ENCODE measurements at regions not wholly inside any gene's neighbourhood (a gene's known extent, or its start where the extent isn't known, plus 50 kb on each side); places are given as distances from the start of the nearest gene placed in this dataset.

DNA sequence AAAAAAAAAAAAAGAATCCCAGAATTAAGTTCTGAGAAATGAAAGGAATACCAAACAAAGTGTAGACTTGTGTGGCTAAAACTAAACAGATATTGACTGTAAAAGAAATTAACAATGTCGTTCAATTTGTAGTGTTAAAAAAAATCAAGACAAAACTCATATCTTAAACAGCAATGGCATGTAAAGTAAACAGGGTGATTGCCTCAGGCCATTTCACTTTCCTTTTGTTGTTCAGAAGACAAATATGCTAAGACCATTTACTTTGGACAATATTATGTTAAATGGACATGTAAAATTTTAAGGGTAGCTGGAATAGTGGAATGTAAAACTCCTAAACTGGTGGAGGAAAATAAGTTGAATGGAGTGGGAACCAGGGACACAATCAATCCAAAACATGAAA is 139.1 kb downstream of the RTP4 start:
- TF ChIP-seq, protein P1, sequence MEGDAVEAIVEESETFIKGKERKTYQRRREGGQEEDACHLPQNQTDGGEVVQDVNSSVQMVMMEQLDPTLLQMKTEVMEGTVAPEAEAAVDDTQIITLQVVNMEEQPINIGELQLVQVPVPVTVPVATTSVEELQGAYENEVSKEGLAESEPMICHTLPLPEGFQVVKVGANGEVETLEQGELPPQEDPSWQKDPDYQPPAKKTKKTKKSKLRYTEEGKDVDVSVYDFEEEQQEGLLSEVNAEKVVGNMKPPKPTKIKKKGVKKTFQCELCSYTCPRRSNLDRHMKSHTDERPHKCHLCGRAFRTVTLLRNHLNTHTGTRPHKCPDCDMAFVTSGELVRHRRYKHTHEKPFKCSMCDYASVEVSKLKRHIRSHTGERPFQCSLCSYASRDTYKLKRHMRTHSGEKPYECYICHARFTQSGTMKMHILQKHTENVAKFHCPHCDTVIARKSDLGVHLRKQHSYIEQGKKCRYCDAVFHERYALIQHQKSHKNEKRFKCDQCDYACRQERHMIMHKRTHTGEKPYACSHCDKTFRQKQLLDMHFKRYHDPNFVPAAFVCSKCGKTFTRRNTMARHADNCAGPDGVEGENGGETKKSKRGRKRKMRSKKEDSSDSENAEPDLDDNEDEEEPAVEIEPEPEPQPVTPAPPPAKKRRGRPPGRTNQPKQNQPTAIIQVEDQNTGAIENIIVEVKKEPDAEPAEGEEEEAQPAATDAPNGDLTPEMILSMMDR (IDR thresholded peaks at IDR 0.05; ENCODE audit: low read depth, low read length, poor library complexity, severe bottlenecking): no peak
- TF ChIP-seq EZH2phosphoT487 (IDR thresholded peaks at IDR 0.05; ENCODE audit: borderline replicate concordance, low read length): no peak
- Histone ChIP-seq H3K9me2 (replicated peaks; ENCODE audit: control insufficient read depth, low read length) (no peaks in the 10 kb centered on the region), H3K4me1 (ENCODE audit: control insufficient read depth, low read length) (no peaks in the 10 kb centered on the region), H3K4me3 (ENCODE audit: low read length) (no peak overlapping the region), H3K27ac (ENCODE audit: low read depth, low read length) (no peak overlapping the region), H3K27me3 (ENCODE audit: control insufficient read depth, low read length) (no peaks in the 10 kb centered on the region), H3K79me2 (ENCODE audit: control insufficient read depth, low read length) (no peaks in the 10 kb centered on the region), H3K4me2 (ENCODE audit: low read length) (no peak overlapping the region), H3K9me3 (ENCODE audit: control insufficient read depth, insufficient read depth, low read length) (no peaks in the 10 kb centered on the region), H4K20me1 (ENCODE audit: control insufficient read depth, insufficient read depth, low read depth, low read length) (no peaks in the 10 kb centered on the region), H3K36me3 (ENCODE audit: control insufficient read depth, low read length) (no peaks in the 10 kb centered on the region), H3F3A (ENCODE audit: control insufficient read depth, insufficient read depth) (no peaks in the 10 kb centered on the region)

DNA sequence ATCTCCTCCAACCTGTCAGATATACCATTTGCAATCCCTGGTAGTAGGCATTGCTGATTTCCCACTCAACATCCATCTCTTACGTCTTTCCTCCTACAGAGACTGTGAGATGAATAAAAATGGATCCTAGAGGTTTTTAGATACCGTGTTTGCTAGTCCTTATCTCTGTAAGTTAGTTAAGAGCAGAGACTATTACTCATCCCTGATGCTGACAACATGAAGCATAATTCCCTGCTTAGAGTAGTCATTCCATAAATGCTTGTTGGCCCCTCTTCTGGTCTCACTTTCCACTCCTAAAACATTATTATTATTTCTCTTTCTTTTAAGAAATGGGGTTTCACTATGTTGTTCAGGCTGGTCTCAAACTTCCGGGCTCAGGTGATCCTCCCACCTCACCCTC is 136.2 kb downstream of the RTP4 start:
- H3K9me3 ChIP-seq (ENCODE audit: control insufficient read depth, insufficient read depth, low read length): no peaks in the 10 kb centered on the region
- H3F3A ChIP-seq (ENCODE audit: control insufficient read depth, insufficient read depth): no peaks in the 10 kb centered on the region
- H3K4me2 ChIP-seq (ENCODE audit: low read length): no peak overlapping the region
- no peak overlapping the region for H3K27ac ChIP-seq (ENCODE audit: low read depth, low read length)
- H3K9me2 ChIP-seq (replicated peaks; ENCODE audit: control insufficient read depth, low read length): no peaks in the 10 kb centered on the region
- no peaks in the 10 kb centered on the region for H3K79me2 ChIP-seq (ENCODE audit: control insufficient read depth, low read length)
- H3K36me3 ChIP-seq (ENCODE audit: control insufficient read depth, low read length): no peaks in the 10 kb centered on the region
- no peaks in the 10 kb centered on the region for H3K27me3 ChIP-seq (ENCODE audit: control insufficient read depth, low read length)
- H4K20me1 ChIP-seq (ENCODE audit: control insufficient read depth, insufficient read depth, low read depth, low read length): no peaks in the 10 kb centered on the region
- TF ChIP-seq EZH2phosphoT487 (IDR thresholded peaks at IDR 0.05; ENCODE audit: borderline replicate concordance, low read length): no peak
- TF ChIP-seq, protein P1 (IDR thresholded peaks at IDR 0.05; ENCODE audit: low read depth, low read length, poor library complexity, severe bottlenecking): no peak
- no peak overlapping the region for H3K4me3 ChIP-seq (ENCODE audit: low read length)
- H3K4me1 ChIP-seq (ENCODE audit: control insufficient read depth, low read length): no peaks in the 10 kb centered on the region

DNA sequence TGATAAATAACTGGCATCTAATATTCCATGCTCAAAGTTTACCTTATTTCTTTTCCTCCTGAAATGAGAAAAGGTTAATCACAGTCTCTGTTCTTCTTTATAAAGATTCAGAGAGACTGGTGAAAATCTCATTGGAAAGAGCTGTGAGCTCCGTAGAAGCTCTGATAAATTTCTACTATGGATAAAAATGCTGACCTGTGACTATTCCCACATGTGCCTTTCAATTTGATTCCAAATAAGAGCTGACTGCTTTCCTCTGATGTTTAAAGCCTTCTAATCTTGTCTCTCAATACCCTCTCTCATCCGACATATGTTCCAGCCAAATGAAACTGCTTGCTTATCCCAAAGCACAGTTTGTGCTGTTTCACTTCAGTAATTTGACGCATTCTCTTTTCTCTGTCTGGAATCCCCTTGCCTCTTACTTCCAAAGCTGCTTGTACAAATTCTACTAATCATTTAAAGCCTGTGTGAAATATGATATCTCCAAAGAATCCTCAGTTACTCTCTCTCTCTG is 130.1 kb downstream of the RTP4 start:
- H3K9me2 ChIP-seq (replicated peaks; ENCODE audit: control insufficient read depth, low read length): no peaks in the 10 kb centered on the region
- no peak overlapping the region for H3K4me2 ChIP-seq (ENCODE audit: low read length)
- no peak overlapping the region for H3K27ac ChIP-seq (ENCODE audit: low read depth, low read length)
- no peak for TF ChIP-seq EZH2phosphoT487 (IDR thresholded peaks at IDR 0.05; ENCODE audit: borderline replicate concordance, low read length)
- TF ChIP-seq, protein P1 (IDR thresholded peaks at IDR 0.05; ENCODE audit: low read depth, low read length, poor library complexity, severe bottlenecking): no peak
- no peaks in the 10 kb centered on the region for H3K36me3 ChIP-seq (ENCODE audit: control insufficient read depth, low read length)
- no peaks in the 10 kb centered on the region for H3K79me2 ChIP-seq (ENCODE audit: control insufficient read depth, low read length)
- H3K4me3 ChIP-seq (ENCODE audit: low read length): no peak overlapping the region
- H4K20me1 ChIP-seq (ENCODE audit: control insufficient read depth, insufficient read depth, low read depth, low read length): no peaks in the 10 kb centered on the region
- no peaks in the 10 kb centered on the region for H3K4me1 ChIP-seq (ENCODE audit: control insufficient read depth, low read length)
- H3K9me3 ChIP-seq (ENCODE audit: control insufficient read depth, insufficient read depth, low read length): no peaks in the 10 kb centered on the region
- no peaks in the 10 kb centered on the region for H3F3A ChIP-seq (ENCODE audit: control insufficient read depth, insufficient read depth)
- H3K27me3 ChIP-seq (ENCODE audit: control insufficient read depth, low read length): no peaks in the 10 kb centered on the region

All from DOHH2 (cell line).